B cell (primary cell): ENCODE measurements at regions not wholly inside any gene's neighbourhood (a gene's known extent, or its start where the extent isn't known, plus 50 kb on each side); places are given as distances from the start of the nearest gene placed in this dataset.

Source experiments
- ATAC-seq: fragments of 200-7000 bp; cut with Tn5 transposase; one replicate; pipeline ENCODE4 v1.10.0; 2021; ENCODE audit warnings: low read depth, mild to moderate bottlenecking, moderate number of reproducible peaks, moderate library complexity
- CTCF ChIA-PET: fragments of 350-600 bp; sonication (Branson Sonifier 250); formaldehyde crosslinking; loops from one replicate; lab custom pipeline; 2021; ENCODE audit warnings: antibody characterized with exemption, inconsistent platforms; lab: Charles Lee
- POLR2A ChIA-PET: fragments of 350-600 bp; sonication (Branson Sonifier 250); formaldehyde crosslinking; loops from one replicate; lab custom pipeline; 2021; ENCODE audit warnings: antibody characterized with exemption; lab: Charles Lee
- DNase-seq: peaks from one replicate; pipeline ENCODE4 v3.0.0; 2013
- H2AFZ ChIP-seq: 2 replicates; pipeline ENCODE4 v1.6.1; 2012; ENCODE audit warnings: mild to moderate bottlenecking, low read depth, low read length; ENCODE audit not compliant: insufficient read depth, poor library complexity, severe bottlenecking
- H3K27ac ChIP-seq, 2 donors: 1 replicate in 1 of 2; 2 replicates in 1 of 2; pipeline ENCODE4 v1.5.1; 2012 to 2013; ENCODE audit warnings: low read length in 2 of 2, mild to moderate bottlenecking in 2 of 2, moderate library complexity in 1 of 2
- H3K27me3 ChIP-seq, 4 experiments: fragments of 200-600 bp in 1 of 4; sonication (generic) in 1 of 4; replicated peaks in 1 of 4; 1 replicate in 2 of 4; 2 replicates in 2 of 4; pipeline versions ENCODE4 v1.6.1 to v1.7.0; 2013 to 2016; ENCODE audit warnings: low read length in 3 of 4, mild to moderate bottlenecking in 2 of 4, mixed read lengths in 1 of 4, moderate library complexity in 1 of 4; ENCODE audit not compliant: insufficient read depth in 4 of 4, control insufficient read depth in 3 of 4; ENCODE audit errors: control extremely low read depth in 1 of 4
- H3K36me3 ChIP-seq, 2 experiments: replicated peaks in 1 of 2; 1 replicate in 1 of 2; 2 replicates in 1 of 2; pipeline versions ENCODE4 v1.6.1 to v1.7.1; 2013; ENCODE audit warnings: low read length in 1 of 2; ENCODE audit not compliant: insufficient read depth in 2 of 2, control insufficient read depth in 1 of 2; ENCODE audit errors: control extremely low read depth in 1 of 2, extremely low read depth in 1 of 2
- H3K4me1 ChIP-seq, 2 donors: fragments of 200-600 bp in 1 of 2; sonication (generic) in 1 of 2; 1 replicate in 1 of 2; 2 replicates in 1 of 2; pipeline versions ENCODE4 v1.5.1 to v1.6.1; 2013 to 2017; ENCODE audit warnings: low read length in 2 of 2; ENCODE audit not compliant: control insufficient read depth in 2 of 2, insufficient read depth in 2 of 2
- H3K4me2 ChIP-seq: replicated peaks from 2 replicates; pipeline ENCODE3; 2012; ENCODE audit warnings: mild to moderate bottlenecking, low read depth, low read length; ENCODE audit not compliant: poor library complexity, severe bottlenecking
- H3K4me3 ChIP-seq, 5 experiments: fragments of 200-600 bp in 1 of 5; sonication (generic) in 1 of 5; 1 replicate in 3 of 5; 2 replicates in 2 of 5; pipeline versions ENCODE4 v1.5.1 to v1.7.0; 2011 to 2016; ENCODE audit warnings: low read length in 4 of 5, mild to moderate bottlenecking in 4 of 5, low read depth in 2 of 5, control low read depth in 1 of 5, moderate library complexity in 1 of 5; ENCODE audit not compliant: insufficient read depth in 1 of 5; ENCODE audit errors: control extremely low read depth in 1 of 5, extremely low read depth in 1 of 5
- H3K79me2 ChIP-seq: fragments of 200-600 bp; sonication (generic); one replicate; pipeline ENCODE4 v1.6.0; 2016; ENCODE audit warnings: low read length; ENCODE audit not compliant: control insufficient read depth, insufficient read depth
- H3K9ac ChIP-seq: fragments of 200-600 bp; sonication (generic); 2 replicates; pipeline ENCODE4 v1.6.1; 2017; ENCODE audit warnings: mild to moderate bottlenecking, low read length, moderate library complexity
- H3K9me3 ChIP-seq, 3 donors: one replicate each; pipeline versions ENCODE4 v1.6.1 to v1.7.1; 2013; ENCODE audit warnings: low read length in 2 of 3; ENCODE audit not compliant: control insufficient read depth in 2 of 3, insufficient read depth in 1 of 3; ENCODE audit errors: control extremely low read depth in 1 of 3
- H4K20me1 ChIP-seq: 2 replicates; pipeline ENCODE4 v1.6.0; 2012; ENCODE audit warnings: mild to moderate bottlenecking, low read length; ENCODE audit not compliant: insufficient read depth, control insufficient read depth, poor library complexity, severe bottlenecking
- H3K27ac Mint-ChIP-seq: one replicate; pipeline ENCODE4 v1.8.0; 2021; ENCODE audit warnings: mixed read lengths
- H3K27me3 Mint-ChIP-seq: one replicate; pipeline ENCODE4 v1.8.0; 2021; ENCODE audit warnings: mixed read lengths
- H3K4me1 Mint-ChIP-seq: one replicate; pipeline ENCODE4 v1.8.0; 2021; ENCODE audit warnings: mixed read lengths
- H3K4me3 Mint-ChIP-seq: one replicate; pipeline ENCODE4 v1.8.0; 2021; ENCODE audit warnings: mixed read lengths
- H3K9me3 Mint-ChIP-seq: one replicate; pipeline ENCODE4 v1.8.0; 2022; ENCODE audit warnings: mixed read lengths; ENCODE audit not compliant: insufficient read depth
- EZH2 ChIP-seq: IDR thresholded peaks from 2 replicates; pipeline ENCODE4 v1.6.1; 2012; ENCODE audit warnings: borderline replicate concordance, low read depth, mild to moderate bottlenecking, moderate library complexity, low read length; ENCODE audit not compliant: insufficient read depth, poor library complexity, severe bottlenecking
- WGBS: methylation state at CpG from one replicate; pipeline ENCODE4 v1.1.5; 2013; ENCODE audit warnings: missing lambda C conversion rate; ENCODE audit not compliant: insufficient coverage; 5-methylcytosine and 5-hydroxymethylcytosine counted together
- intact Hi-C: fragments of 100-400 bp; cut with micrococcal nuclease; formaldehyde crosslinking; loops from one replicate; pipeline ENCODE4 v1.10.0; 2022
- TF ChIP-seq, protein P1 (sequence below): fragments of 200-600 bp; IDR thresholded peaks from one replicate; pipeline ENCODE4 v1.8.0; 2022; ENCODE audit warnings: antibody characterized with exemption, mild to moderate bottlenecking

- peaks cover 10% of the 10 kb centered on the region for H3K9me3 Mint-ChIP-seq
- Histone ChIP-seq H3K9ac (no peak overlapping the region), H3K79me2 (no peaks in the 10 kb centered on the region), H2AFZ (no peak overlapping the region), H3K36me3 (no peaks in the 10 kb centered on the region), H3K4me1 (no peaks in the 10 kb centered on the region), H3K27me3 (peaks cover 0 to 3% (median 0%) of the 10 kb centered on the region in 4 experiments), H3K9me3 (peaks cover 0 to 21% (median 17%) of the 10 kb centered on the region in 3 donors), H3K4me3 (no peak overlapping the region), H4K20me1 (no peaks in the 10 kb centered on the region), H3K4me2 (no peak overlapping the region), H3K27ac (no peak overlapping the region)
- H3K27ac Mint-ChIP-seq = no peak overlapping the region
- DNase-seq = no peak
- no peak for ATAC-seq
- no peaks in the 10 kb centered on the region for H3K4me1 Mint-ChIP-seq
- intact Hi-C loops = no loop called here
- TF ChIP-seq, protein P1, sequence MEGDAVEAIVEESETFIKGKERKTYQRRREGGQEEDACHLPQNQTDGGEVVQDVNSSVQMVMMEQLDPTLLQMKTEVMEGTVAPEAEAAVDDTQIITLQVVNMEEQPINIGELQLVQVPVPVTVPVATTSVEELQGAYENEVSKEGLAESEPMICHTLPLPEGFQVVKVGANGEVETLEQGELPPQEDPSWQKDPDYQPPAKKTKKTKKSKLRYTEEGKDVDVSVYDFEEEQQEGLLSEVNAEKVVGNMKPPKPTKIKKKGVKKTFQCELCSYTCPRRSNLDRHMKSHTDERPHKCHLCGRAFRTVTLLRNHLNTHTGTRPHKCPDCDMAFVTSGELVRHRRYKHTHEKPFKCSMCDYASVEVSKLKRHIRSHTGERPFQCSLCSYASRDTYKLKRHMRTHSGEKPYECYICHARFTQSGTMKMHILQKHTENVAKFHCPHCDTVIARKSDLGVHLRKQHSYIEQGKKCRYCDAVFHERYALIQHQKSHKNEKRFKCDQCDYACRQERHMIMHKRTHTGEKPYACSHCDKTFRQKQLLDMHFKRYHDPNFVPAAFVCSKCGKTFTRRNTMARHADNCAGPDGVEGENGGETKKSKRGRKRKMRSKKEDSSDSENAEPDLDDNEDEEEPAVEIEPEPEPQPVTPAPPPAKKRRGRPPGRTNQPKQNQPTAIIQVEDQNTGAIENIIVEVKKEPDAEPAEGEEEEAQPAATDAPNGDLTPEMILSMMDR = no peak
- TF ChIP-seq EZH2 = no peak
- no peaks in the 10 kb centered on the region for H3K27me3 Mint-ChIP-seq
- ChIA-PET POLR2A (no interaction called here), CTCF (no interaction called here)
- no peak overlapping the region for H3K4me3 Mint-ChIP-seq
Measured at GRCh38 chr3:13976469-13976868, 96.6 kb upstream of the WNT7A start.

- Histone ChIP-seq H3K9me3 (peaks cover 0 to 21% (median 17%) of the 10 kb centered on the region in 3 donors), H2AFZ (no peak overlapping the region), H3K4me2 (no peak overlapping the region), H3K4me1 (no peaks in the 10 kb centered on the region), H3K27me3 (peaks cover 0 to 3% (median 0%) of the 10 kb centered on the region in 4 experiments), H3K79me2 (no peaks in the 10 kb centered on the region), H3K36me3 (no peaks in the 10 kb centered on the region), H3K9ac (no peak overlapping the region), H3K4me3 (no peak overlapping the region), H4K20me1 (no peaks in the 10 kb centered on the region), H3K27ac (no peak overlapping the region)
- 57% methylated on average over 1 of the region's 2 CpGs for WGBS
- ATAC-seq (no peak), DNase-seq (no peak)
- H3K4me3 Mint-ChIP-seq = no peak overlapping the region
- H3K9me3 Mint-ChIP-seq = peaks cover 13% of the 10 kb centered on the region
- H3K27ac Mint-ChIP-seq = no peak overlapping the region
- no peaks in the 10 kb centered on the region for H3K27me3 Mint-ChIP-seq
- intact Hi-C loops = no loop called here
- CTCF ChIA-PET = no interaction called here
- no peaks in the 10 kb centered on the region for H3K4me1 Mint-ChIP-seq
- TF ChIP-seq EZH2 = no peak
- TF ChIP-seq, protein P1 = no peak
- POLR2A ChIA-PET = no interaction called here
Measured at GRCh38 chr3:13975686-13976085, 95.8 kb upstream of the WNT7A start.
